ENCODE measurements at regions not wholly inside any gene's neighbourhood (a gene's known extent, or its start where the extent isn't known, plus 50 kb on each side); places are given as distances from the start of the nearest gene placed in this dataset.
A peak's percentile ranks its signal among the peaks of the same experiment; 100 is the strongest.

- ATAC-seq (ENCODE audit: low read depth in 2 of 2) (no peak), DNase-seq (no peak)
- H3K9me3 Mint-ChIP-seq: peaks cover 0 to 2% (median 0%) of the 10 kb centered on the region in 7 donors
- no peaks in the 10 kb centered on the region for H3K36me3 Mint-ChIP-seq
- no peaks in the 10 kb centered on the region for H3K27me3 Mint-ChIP-seq
- H3K27ac Mint-ChIP-seq: no peak overlapping the region
- H3K4me1 Mint-ChIP-seq: peaks cover 0 to 2% (median 0%) of the 10 kb centered on the region in 3 donors
- no peak overlapping the region for H3K4me3 Mint-ChIP-seq
Observed at GRCh38 chr7:85620936-85621685, 434.3 kb upstream of the SEMA3D start.

GRCh38 chr7:85619236-85619635 lies 432.4 kb upstream of the SEMA3D start:
- no peak overlapping the region for H3K27ac Mint-ChIP-seq

GRCh38 chr7:85614684-85615083 lies 427.8 kb upstream of the SEMA3D start:
- Mint-ChIP-seq H3K4me3 (no peak overlapping the region), H3K27ac (no peak overlapping the region), H3K9me3 (peaks cover 0 to 3% (median 0%) of the 10 kb centered on the region in 7 donors), H3K4me1 (no peaks in the 10 kb centered on the region), H3K27me3 (no peaks in the 10 kb centered on the region), H3K36me3 (no peaks in the 10 kb centered on the region)
- DNase-seq: no peak
- ATAC-seq (ENCODE audit: low read depth in 2 of 2): no peak

More at GRCh38 chr7:85619236-85619635, 432.4 kb upstream of the SEMA3D start:
- H3K36me3 Mint-ChIP-seq: no peaks in the 10 kb centered on the region
- peaks cover 0 to 2% (median 0%) of the 10 kb centered on the region in 7 donors for H3K9me3 Mint-ChIP-seq
- ATAC-seq (ENCODE audit: low read depth in 2 of 2): no peak
- no peak overlapping the region for H3K4me3 Mint-ChIP-seq
- peaks cover 0 to 2% (median 0%) of the 10 kb centered on the region in 3 donors for H3K4me1 Mint-ChIP-seq
- no peaks in the 10 kb centered on the region for H3K27me3 Mint-ChIP-seq
- no peak for DNase-seq

- H3K4me3 Mint-ChIP-seq: no peak overlapping the region
- H3K27me3 Mint-ChIP-seq: no peaks in the 10 kb centered on the region
- H3K27ac Mint-ChIP-seq: no peak overlapping the region
- no peaks in the 10 kb centered on the region for H3K36me3 Mint-ChIP-seq
- DNase-seq (no peak), ATAC-seq (ENCODE audit: low read depth in 2 of 2) (no peak)
- no peaks in the 10 kb centered on the region for H3K4me1 Mint-ChIP-seq
- peaks cover 0 to 5% (median 0%) of the 10 kb centered on the region in 7 donors for H3K9me3 Mint-ChIP-seq
Observed at GRCh38 chr7:85612514-85612913, 425.7 kb upstream of the SEMA3D start.

GRCh38 chr7:85608804-85609203 lies 421.9 kb upstream of the SEMA3D start:
- Mint-ChIP-seq H3K27me3 (no peaks in the 10 kb centered on the region), H3K36me3 (no peaks in the 10 kb centered on the region), H3K4me3 (no peak overlapping the region), H3K4me1 (no peaks in the 10 kb centered on the region), H3K9me3 (peaks cover 0 to 5% (median 1%) of the 10 kb centered on the region in 7 donors), H3K27ac (no peak overlapping the region)
- ATAC-seq (ENCODE audit: low read depth in 2 of 2) (no peak), DNase-seq (no peak)

- no peak for DNase-seq
Observed at GRCh38 chr7:85602196-85602595, 415.3 kb upstream of the SEMA3D start.

GRCh38 chr7:85600395-85600794 lies 413.5 kb upstream of the SEMA3D start:
- H3K4me3 Mint-ChIP-seq: no peak overlapping the region

More at GRCh38 chr7:85602196-85602595, 415.3 kb upstream of the SEMA3D start:
- Mint-ChIP-seq H3K9me3 (peaks cover 0 to 4% (median 0%) of the 10 kb centered on the region in 7 donors), H3K4me3 (no peak overlapping the region), H3K4me1 (no peaks in the 10 kb centered on the region), H3K27ac (no peak overlapping the region), H3K27me3 (no peaks in the 10 kb centered on the region), H3K36me3 (no peaks in the 10 kb centered on the region)
- ATAC-seq (ENCODE audit: low read depth in 2 of 2): no peak

GRCh38 chr7:85596827-85597226 lies 410.0 kb upstream of the SEMA3D start:
- no peaks in the 10 kb centered on the region for H3K4me1 Mint-ChIP-seq
- no peak overlapping the region for H3K4me3 Mint-ChIP-seq
- H3K36me3 Mint-ChIP-seq: no peaks in the 10 kb centered on the region
- DNase-seq (no peak), ATAC-seq (ENCODE audit: low read depth in 2 of 2) (no peak)
- no peaks in the 10 kb centered on the region for H3K9me3 Mint-ChIP-seq
- no peaks in the 10 kb centered on the region for H3K27me3 Mint-ChIP-seq
- H3K27ac Mint-ChIP-seq: no peak overlapping the region

More at GRCh38 chr7:85600395-85600794, 413.5 kb upstream of the SEMA3D start:
- Mint-ChIP-seq H3K9me3 (peaks cover 0 to 4% (median 0%) of the 10 kb centered on the region in 7 donors), H3K27ac (no peak overlapping the region), H3K36me3 (no peaks in the 10 kb centered on the region), H3K27me3 (no peaks in the 10 kb centered on the region), H3K4me1 (no peaks in the 10 kb centered on the region)
- ATAC-seq (ENCODE audit: low read depth in 2 of 2) (no peak), DNase-seq (no peak)

GRCh38 chr7:85595750-85596178 lies 408.9 kb upstream of the SEMA3D start:
- no peak overlapping the region for H3K27ac Mint-ChIP-seq
- no peak overlapping the region for H3K4me3 Mint-ChIP-seq
- DNase-seq (no peak), ATAC-seq (ENCODE audit: low read depth in 2 of 2) (no peak)
- no peaks in the 10 kb centered on the region for H3K9me3 Mint-ChIP-seq
- no peaks in the 10 kb centered on the region for H3K27me3 Mint-ChIP-seq
- H3K36me3 Mint-ChIP-seq: no peaks in the 10 kb centered on the region
- H3K4me1 Mint-ChIP-seq: no peaks in the 10 kb centered on the region

- Mint-ChIP-seq H3K4me1 (no peaks in the 10 kb centered on the region), H3K9me3 (no peaks in the 10 kb centered on the region), H3K27me3 (no peaks in the 10 kb centered on the region), H3K36me3 (no peaks in the 10 kb centered on the region), H3K4me3 (no peak overlapping the region), H3K27ac (no peak overlapping the region)
- ATAC-seq (ENCODE audit: low read depth in 2 of 2): no peak
- no peak for DNase-seq
Observed at GRCh38 chr7:85593355-85593754, 406.5 kb upstream of the SEMA3D start.

- ATAC-seq (ENCODE audit: low read depth in 2 of 2) (no peak), DNase-seq (no peak)
- Mint-ChIP-seq H3K36me3 (no peaks in the 10 kb centered on the region), H3K27me3 (no peaks in the 10 kb centered on the region), H3K4me3 (no peak overlapping the region), H3K27ac (no peak overlapping the region), H3K4me1 (no peaks in the 10 kb centered on the region), H3K9me3 (no peaks in the 10 kb centered on the region)
Observed at GRCh38 chr7:85587785-85588184, 400.9 kb upstream of the SEMA3D start.

- H3K9me3 Mint-ChIP-seq: no peaks in the 10 kb centered on the region
- H3K4me3 Mint-ChIP-seq: no peak overlapping the region
- ATAC-seq (ENCODE audit: low read depth in 2 of 2): no peak
- no peaks in the 10 kb centered on the region for H3K36me3 Mint-ChIP-seq
- no peak for DNase-seq
- no peaks in the 10 kb centered on the region for H3K27me3 Mint-ChIP-seq
- H3K27ac Mint-ChIP-seq: no peak overlapping the region
- H3K4me1 Mint-ChIP-seq: no peaks in the 10 kb centered on the region
Observed at GRCh38 chr7:85586091-85586490, 399.2 kb upstream of the SEMA3D start.

GRCh38 chr7:85583131-85583953 lies 396.5 kb upstream of the SEMA3D start:
- DNase-seq (no peak), ATAC-seq (ENCODE audit: low read depth in 2 of 2) (no peak)
- Mint-ChIP-seq H3K36me3 (no peaks in the 10 kb centered on the region), H3K9me3 (no peaks in the 10 kb centered on the region), H3K4me1 (no peaks in the 10 kb centered on the region), H3K27ac (no peak overlapping the region), H3K4me3 (no peak overlapping the region), H3K27me3 (no peaks in the 10 kb centered on the region)

- Mint-ChIP-seq H3K4me1 (no peaks in the 10 kb centered on the region), H3K9me3 (no peaks in the 10 kb centered on the region), H3K27me3 (peaks cover 0 to 4% (median 0%) of the 10 kb centered on the region in 3 donors), H3K27ac (no peak overlapping the region), H3K4me3 (no peak overlapping the region), H3K36me3 (no peaks in the 10 kb centered on the region)
- ATAC-seq (ENCODE audit: low read depth in 2 of 2): peak; percentile 45 to 75
- DNase-seq: no peak
Observed at GRCh38 chr7:85573844-85574243, 387.0 kb upstream of the SEMA3D start.
